22Rv1 (cell line): ENCODE measurements at regions not wholly inside any gene's neighbourhood (a gene's known extent, or its start where the extent isn't known, plus 50 kb on each side); places are given as distances from the start of the nearest gene placed in this dataset.

Experiments
- CTCF ChIP-seq: fragments of 450-650 bp; IDR thresholded peaks from 2 replicates; pipeline ENCODE4 v1.5.1; 2017; ENCODE audit warnings: mild to moderate bottlenecking
- ZFX ChIP-seq: fragments of 450-650 bp; IDR thresholded peaks from 2 replicates; pipeline ENCODE4 v1.6.1; 2017; ENCODE audit warnings: antibody characterized with exemption, borderline replicate concordance

GRCh38 chr1:4053160-4053748, 153.2 kb upstream of the C1orf174 start:
- TF ChIP-seq CTCF (no peak), ZFX (no peak)
